Astrocyte (in vitro differentiated cells and primary cell): ENCODE measurements at regions not wholly inside any gene's neighbourhood (a gene's known extent, or its start where the extent isn't known, plus 50 kb on each side); places are given as distances from the start of the nearest gene placed in this dataset.

Source experiments
- CTCF ChIP-seq: IDR thresholded peaks from 2 replicates; pipeline ENCODE4 v1.5.1; 2011; ENCODE audit warnings: low read depth, mild to moderate bottlenecking, inconsistent platforms, low read length, moderate library complexity; ENCODE audit not compliant: insufficient read depth
- EZH2 ChIP-seq: IDR thresholded peaks from 2 replicates; pipeline ENCODE4 v1.6.1; 2012; ENCODE audit warnings: mild to moderate bottlenecking, low read length, inconsistent platforms; ENCODE audit not compliant: insufficient read depth

- TF ChIP-seq CTCF (no peak), EZH2 (no peak)
These were observed 1364.9 kb upstream of the MIR17HG start for GRCh38 chr13:89982407-89983095.
